NB4 (cell line): ENCODE measurements at regions not wholly inside any gene's neighbourhood (a gene's known extent, or its start where the extent isn't known, plus 50 kb on each side); places are given as distances from the start of the nearest gene placed in this dataset.

Source experiments
- CTCF ChIP-seq: IDR thresholded peaks from one replicate; pipeline ENCODE4 v1.5.1; 2012; ENCODE audit warnings: low read depth, low read length
- MAX ChIP-seq: IDR thresholded peaks from 2 replicates; pipeline ENCODE4 v1.6.1; 2011; ENCODE audit warnings: low read depth, low read length
- POLR2A ChIP-seq: IDR thresholded peaks from 2 replicates; pipeline ENCODE4 v1.6.1; 2011; ENCODE audit warnings: mild to moderate bottlenecking; ENCODE audit not compliant: insufficient read length; ENCODE audit errors: extremely low read depth

- no peak for TF ChIP-seq CTCF
- TF ChIP-seq POLR2A: no peak
- no peak for TF ChIP-seq MAX
Measured at GRCh38 chr1:220385158-220385557, 112.9 kb upstream of the RAB3GAP2 start.
